Activated CD4-positive, alpha-beta T cell treated with anti-CD3 and anti-CD28 coated beads, Interleukin-2, amount 50 U/mL, for 24 hours (primary cell): ENCODE measurements at regions not wholly inside any gene's neighbourhood (a gene's known extent, or its start where the extent isn't known, plus 50 kb on each side); places are given as distances from the start of the nearest gene placed in this dataset.

Source experiments
- DNase-seq, 2 donors: peaks; one replicate each; pipeline ENCODE4 v3.0.0-alpha.2; 2020; ENCODE audit warnings: low read depth in 1 of 2, low spot score in 1 of 2

- DNase-seq: no peak
Observed at GRCh38 chr2:176468457-176469113, 199.3 kb downstream of the MTX2 start.

GRCh38 chr2:176470713-176471112 lies 201.5 kb downstream of the MTX2 start:
- no peak for DNase-seq

GRCh38 chr2:176471949-176472348 lies 202.7 kb downstream of the MTX2 start:
- DNase-seq: no peak

GRCh38 chr2:176473177-176473576 lies 203.9 kb downstream of the MTX2 start:
- DNase-seq: no peak

GRCh38 chr2:176473851-176474250 lies 204.6 kb downstream of the MTX2 start:
- DNase-seq: no peak

- DNase-seq: no peak
Observed at GRCh38 chr2:176477336-176477735, 208.1 kb downstream of the MTX2 start.

- DNase-seq: no peak
Observed at GRCh38 chr2:176479961-176480360, 210.7 kb downstream of the MTX2 start.

GRCh38 chr2:176482107-176482506 lies 212.9 kb downstream of the MTX2 start:
- DNase-seq: no peak

GRCh38 chr2:176483476-176483875 lies 214.2 kb downstream of the MTX2 start:
- no peak for DNase-seq

- no peak for DNase-seq
Observed at GRCh38 chr2:176483901-176484568, 214.8 kb downstream of the MTX2 start.

GRCh38 chr2:176484838-176485237 lies 215.6 kb downstream of the MTX2 start:
- no peak for DNase-seq

- DNase-seq: no peak
Observed at GRCh38 chr2:176488431-176488830, 219.2 kb downstream of the MTX2 start.

- no peak for DNase-seq
Observed at GRCh38 chr2:176490061-176490861, 221.0 kb downstream of the MTX2 start.

GRCh38 chr2:176491172-176491904 lies 222.1 kb downstream of the MTX2 start:
- DNase-seq: no peak

- no peak for DNase-seq
Observed at GRCh38 chr2:176492583-176492982, 223.3 kb downstream of the MTX2 start.

GRCh38 chr2:176493226-176493825 lies 224.1 kb downstream of the MTX2 start:
- DNase-seq: no peak

- no peak for DNase-seq
Observed at GRCh38 chr2:176493909-176494308, 224.7 kb downstream of the MTX2 start.

GRCh38 chr2:176494949-176495353 lies 225.7 kb downstream of the MTX2 start:
- no peak for DNase-seq

- no peak for DNase-seq
Observed at GRCh38 chr2:176495826-176496225, 226.6 kb downstream of the MTX2 start.

- DNase-seq: no peak
Observed at GRCh38 chr2:176496761-176497160, 227.5 kb downstream of the MTX2 start.

GRCh38 chr2:176500901-176501300 lies 231.7 kb downstream of the MTX2 start:
- no peak for DNase-seq
